Muscle of arm (tissue), 1 donor: ENCODE measurements at regions not wholly inside any gene's neighbourhood (a gene's known extent, or its start where the extent isn't known, plus 50 kb on each side); places are given as distances from the start of the nearest gene placed in this dataset.
"Not testable (repeated sequence)": the region's sequence is repeated elsewhere in the genome, so short reads cannot be mapped to it uniquely, and the experiment has no call there.

Experiments
- DNase-seq: peaks from one replicate; pipeline ENCODE4 v3.0.0-alpha.2; 2013

DNA sequence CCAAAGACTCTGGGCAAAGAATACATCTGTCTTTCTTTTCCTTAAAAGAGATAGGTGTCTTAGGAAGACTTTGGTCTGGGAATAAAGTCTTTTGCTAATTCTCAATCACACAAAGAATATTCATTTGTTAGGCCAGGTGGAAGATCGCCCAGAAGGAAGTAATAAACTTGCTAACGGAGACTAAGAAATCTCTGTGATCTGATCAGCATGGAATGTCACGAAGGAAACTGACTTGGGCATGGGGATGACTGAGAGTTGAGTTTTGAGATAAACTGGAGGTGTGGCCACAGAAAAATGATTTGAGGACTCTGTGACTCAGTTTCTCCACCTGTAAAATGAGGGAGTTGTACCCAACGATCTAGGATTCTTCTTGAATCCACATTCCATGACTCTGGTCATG, 161.1 kb upstream of the SVIL start:
- DNase-seq = no peak

DNA sequence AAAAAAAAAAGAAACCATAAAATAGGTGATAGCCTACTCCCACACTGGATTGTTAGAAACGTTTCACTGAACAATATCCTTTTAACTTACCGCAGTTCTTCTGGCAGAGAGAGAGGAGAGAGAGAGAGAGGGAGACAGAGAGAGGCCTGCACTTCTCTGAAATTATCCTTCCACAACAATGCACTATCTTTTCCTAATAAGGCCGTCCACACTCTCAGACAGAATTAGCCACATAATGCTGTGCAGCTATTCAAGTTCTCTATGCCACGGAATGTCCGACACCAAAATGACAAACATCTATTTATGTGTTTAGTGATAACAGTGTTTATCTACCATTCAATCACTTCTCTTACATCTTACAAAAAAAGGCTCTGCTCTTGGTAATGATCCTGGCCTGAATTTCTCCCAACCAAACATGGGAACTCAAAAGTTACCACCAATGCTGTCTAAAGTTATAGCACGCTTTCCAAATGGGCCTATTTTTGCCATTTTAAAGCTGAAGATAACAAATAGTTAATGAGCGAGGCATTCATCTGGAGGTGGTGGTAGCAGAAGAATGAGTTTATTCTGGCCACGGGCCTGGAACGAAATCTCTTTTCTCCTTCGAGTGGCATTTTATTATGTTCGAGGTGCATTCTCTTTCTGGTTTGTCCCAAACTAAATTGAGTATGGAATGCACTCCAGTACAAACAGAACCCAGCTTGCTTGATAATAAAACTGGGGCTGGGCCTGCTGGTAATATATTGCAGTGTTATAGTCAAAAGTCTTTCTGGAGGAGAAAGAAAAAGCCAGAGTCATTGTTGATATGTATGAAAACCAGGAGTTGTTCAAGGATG, 160.2 kb upstream of the SVIL start:
- DNase-seq = no peak

DNA sequence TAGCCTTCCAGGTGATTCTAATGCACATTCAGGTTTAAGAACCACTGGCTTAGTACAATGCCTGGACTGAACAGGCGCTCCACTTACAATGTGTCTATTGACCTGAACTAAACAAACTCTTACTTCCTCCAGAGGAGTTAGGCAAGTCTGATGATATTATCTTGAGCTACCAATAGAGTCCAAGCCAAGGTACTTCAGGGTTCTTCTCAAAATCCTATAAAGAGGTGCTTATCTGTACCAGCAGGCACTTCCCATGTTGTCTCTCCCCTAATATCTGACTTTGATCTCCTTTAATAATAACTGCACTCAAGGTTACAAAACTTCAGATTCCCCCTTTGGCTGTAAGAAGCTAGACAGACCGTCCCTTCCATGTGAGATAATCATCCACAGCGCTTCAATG, 157.0 kb upstream of the SVIL start:
- DNase-seq = no peak

DNA sequence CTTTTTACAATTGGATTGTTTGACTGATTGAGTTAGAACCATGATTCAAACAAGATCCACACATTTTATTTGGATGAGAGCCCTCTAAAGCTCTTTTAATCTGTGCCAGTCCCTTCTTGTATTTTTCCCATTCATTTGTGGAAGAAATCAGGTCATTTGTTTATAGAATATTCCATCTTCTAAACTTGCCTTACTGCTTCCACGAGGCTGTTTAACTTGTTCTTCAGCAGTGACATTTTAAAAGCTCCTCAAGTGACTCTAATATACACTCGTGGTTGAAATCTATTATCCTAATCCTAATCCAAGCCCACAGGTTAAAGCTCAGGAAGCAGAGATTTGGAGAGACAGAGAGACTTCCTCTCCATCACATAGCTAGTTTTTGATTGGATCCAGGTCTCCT, 155.4 kb upstream of the SVIL start:
- no peak for DNase-seq

DNA sequence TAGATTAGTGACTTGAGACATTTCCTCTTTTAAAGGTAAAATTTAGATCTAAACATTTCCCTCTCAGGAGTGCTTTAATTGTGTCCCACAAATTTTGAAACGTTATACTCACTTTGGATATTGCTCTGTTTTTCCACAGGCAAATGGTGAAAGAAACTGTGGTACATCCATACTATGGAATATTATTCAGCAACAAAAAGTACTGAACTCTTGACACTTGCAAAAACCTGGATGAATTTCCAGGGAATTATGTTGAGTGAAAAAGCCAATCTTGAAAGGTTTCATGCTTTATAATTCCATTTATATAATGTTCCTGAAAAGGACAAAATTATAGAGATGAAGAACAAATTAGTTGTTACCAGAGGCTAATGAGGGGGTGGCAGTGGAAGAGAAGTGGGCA, 153.3 kb upstream of the SVIL start:
- no peak for DNase-seq

DNA sequence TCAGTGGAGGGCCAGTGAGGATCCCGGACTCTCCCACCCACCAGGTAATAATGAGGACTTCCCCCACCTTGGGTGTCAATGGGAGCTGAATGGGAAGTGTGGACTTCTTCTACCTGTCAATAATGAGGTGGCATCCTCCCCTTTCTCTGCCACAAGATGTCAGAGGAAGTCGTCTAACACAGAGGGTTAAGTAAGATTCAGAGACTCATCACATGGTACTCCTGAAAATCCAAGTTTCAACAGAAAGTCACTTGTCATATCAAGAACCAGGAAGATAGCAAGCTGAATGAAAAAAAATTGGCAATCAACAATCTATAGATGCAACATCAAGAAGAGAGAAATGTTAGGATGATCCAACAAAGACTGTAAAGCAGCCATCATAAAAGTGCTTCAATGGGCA, 150.9 kb upstream of the SVIL start:
- DNase-seq = no peak

DNA sequence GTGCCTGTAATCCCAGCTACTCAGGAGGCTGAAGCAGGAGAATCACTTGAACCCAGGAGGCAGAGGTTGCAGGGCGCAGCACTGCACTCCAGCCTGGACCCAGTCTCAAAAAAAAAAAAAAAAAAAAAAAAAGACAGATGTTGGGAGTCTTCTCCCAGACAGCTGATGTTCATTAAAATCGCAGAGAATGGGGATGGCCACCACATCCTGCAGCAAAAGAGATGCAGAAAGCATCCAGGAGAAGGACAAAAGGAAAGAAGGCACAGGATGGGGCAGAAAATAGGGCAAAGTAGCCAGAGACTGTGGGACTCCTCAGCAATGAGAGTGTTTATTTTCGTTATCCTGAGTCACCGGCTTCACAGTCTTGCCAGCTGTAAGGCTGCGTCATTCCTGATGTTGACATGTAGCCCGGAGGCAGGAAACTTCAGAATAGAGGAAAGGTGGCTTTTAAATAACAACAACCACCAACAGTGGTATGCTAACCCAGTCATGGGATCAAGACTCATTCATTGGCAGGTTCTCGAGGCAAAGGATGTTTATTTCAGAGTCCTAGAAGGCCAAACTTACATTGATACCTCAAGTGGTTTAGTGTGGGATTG, 149.5 kb upstream of the SVIL start:
- DNase-seq = no peak

DNA sequence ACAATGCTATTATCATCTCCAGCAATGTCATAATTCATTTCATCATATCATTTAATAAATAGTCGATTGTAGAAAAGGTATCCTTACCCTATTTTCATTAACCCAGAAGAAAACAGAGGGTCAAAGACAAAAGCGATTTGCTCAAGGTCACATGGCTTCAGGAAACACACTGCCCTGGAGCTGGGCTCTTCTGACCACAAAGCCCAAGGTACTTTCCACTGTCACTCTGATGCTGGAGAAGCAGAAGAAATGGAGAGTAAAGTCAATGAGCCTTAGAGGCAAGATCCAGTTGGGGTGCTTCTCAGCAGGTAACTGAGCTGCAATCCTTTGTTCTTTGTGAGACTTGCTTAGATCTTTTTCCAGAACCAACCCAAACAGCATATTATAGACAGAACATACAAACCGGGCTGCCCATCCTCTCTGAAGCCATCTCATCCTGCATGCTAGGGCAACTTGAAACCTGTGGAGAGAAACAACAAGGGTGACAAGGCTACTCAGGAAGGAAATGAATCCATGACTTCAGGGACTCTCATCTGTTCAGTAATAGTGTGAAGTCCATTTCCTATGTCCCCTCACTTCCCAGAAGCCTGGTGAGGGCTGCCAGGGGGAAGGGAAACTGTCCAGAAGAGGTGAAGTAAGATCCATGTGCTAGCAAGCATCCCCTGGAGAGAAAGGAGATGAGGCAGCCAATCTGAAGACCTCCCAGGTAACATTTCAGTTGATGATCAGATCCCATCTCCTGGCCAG, 148.6 kb upstream of the SVIL start:
- no peak for DNase-seq

DNA sequence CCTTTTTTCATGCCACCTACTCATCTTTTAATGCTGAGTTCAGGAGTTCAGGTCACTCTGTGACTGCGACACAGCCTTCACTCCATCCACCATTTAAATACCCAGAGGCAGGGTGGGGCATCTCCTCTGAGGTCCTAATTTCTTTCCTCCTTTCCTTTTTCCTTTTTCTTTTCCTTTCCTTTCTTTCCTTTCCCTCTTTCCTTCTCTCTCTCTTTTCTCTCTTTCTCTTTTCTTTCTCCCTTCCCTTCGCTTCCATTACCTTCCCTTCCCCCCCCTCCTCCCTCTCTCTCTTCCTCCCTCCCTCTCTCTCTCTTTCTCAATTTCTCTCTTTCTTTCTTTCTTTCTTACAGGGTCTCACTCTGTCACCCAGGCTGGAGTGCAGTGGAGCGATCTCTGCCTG, 145.9 kb upstream of the SVIL start:
- no peak for DNase-seq

DNA sequence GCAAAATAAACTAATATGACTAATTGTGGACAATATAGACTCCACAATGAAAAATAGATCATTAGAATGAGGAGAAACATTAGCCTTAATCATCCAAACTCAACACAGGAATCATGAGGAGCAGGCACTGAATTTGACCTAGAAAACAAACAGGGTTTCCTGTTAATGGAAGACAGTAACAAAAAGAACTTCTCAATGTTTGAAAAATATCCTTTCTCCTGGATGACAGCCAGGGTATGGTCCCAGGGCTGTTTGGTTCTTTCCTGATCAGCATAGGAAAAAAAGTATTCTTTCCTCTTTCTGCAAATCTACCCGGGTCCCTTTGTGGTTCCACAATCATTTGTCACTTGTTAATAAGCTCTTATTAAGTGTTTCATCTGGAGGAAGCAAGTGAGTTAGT, 145.3 kb upstream of the SVIL start:
- DNase-seq = no peak

DNA sequence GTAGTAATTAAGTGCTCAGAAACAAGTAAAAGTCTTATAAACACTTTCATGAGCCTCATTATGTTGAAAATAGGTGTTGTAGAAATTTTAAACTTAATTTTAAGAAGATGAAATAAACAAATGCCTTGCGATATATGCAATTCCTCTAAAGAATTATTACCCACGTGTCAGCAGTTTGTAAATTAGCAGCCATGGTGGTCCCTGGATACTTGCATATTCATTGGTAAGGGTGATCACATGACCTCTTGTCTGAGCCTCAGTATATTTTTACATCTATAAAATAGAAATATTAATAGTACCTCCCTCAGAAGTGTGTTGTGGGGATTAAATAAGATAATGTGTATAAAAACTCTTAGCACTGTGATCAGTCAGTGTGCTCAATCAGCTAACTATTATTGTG, 141.5 kb upstream of the SVIL start:
- no peak for DNase-seq

DNA sequence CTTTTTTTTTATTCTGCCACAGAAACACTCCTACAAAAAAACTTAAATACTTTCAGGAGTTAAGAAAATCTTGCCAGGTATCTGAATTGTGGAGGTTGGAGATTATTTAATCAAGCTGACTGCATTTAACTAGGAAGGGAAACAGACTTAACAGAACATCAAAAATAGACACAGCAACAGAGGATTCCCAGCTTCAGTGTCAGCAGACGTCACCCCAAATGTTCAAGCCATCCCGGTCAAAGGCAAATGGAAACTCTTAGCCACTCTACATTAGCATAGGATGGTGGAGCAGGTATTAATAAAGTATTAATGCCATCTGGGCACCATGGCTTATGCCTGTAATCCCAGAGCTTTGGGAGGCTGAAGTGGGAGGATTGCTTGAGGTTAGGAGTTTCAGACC, 139.7 kb upstream of the SVIL start:
- DNase-seq = no peak

DNA sequence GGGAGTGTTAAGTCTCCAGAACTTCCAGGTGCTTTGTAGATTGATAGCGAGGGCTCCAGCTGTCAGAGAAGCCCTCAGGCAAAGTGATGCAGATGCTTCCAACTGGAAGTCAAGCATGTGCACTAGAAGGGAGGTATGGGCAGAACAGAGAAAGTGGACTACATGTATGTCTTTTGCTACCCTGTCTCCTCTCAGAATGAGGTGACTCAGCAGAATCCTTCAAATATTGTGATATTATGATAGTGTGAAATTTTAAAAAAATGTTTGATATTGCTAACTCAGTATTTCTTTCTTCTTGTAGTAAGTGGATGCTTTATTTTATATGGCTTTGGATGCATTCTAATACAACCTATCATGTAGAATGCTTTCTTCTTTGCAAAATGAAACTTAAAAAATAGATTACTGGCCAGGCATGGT, 138.9 kb upstream of the SVIL start:
- no peak for DNase-seq

DNA sequence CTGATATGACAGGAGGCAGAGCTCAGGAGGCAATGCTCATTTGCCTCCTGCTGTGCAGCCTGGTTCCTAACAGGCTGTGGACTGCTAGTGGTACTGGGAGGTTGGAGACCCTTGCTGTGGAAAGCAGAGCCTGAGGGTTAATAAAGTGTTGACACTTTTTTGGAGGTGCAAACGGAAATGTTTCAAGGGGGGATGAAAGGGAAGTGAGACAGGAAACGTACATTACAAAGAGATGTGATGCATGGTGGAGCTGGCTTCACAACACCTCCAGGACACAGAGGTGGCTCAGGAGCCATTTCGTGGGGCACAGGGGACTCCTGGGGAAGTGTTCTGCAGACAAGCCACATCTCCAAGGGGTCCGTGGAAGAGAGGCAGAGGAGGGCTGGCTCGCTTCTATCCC, 137.6 kb upstream of the SVIL start:
- no peak for DNase-seq

DNA sequence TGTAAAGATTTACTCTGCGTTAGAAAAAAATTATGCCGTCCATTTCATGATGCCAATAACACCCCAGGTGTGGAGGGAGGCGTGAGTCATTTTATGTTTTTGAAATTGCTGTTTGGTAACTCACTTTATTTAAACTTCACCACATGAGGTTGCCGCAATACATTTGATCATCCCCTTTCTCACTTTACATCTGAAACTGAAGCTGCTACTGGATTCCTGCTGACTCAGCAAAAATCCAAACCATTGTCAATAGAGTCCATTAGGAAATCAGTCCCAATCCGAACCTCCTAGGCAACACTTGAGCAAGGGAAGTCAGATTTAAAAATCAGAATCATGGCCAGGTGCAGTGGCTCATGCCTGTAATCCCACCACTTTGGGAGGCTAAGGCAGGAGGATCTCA, 136.6 kb upstream of the SVIL start:
- DNase-seq = no peak

DNA sequence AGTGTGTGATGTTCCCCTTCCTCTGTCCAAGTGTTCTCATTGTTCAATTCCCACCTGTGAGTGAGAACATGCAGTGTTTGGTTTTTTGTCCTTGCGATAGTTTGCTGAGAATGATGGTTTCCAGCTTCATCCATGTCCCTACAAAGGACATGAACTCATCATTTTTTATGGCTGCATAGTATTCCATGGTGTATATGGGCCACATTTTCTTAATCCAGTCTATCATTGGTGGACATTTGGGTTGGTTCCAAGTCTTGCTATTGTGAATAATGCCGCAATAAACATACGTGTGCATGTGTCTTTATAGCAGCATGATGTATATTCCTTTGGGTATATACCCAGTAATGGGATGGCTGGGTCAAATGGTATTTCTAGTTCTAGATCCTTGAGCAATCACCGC, 134.5 kb upstream of the SVIL start:
- DNase-seq = not testable (repeated sequence)

DNA sequence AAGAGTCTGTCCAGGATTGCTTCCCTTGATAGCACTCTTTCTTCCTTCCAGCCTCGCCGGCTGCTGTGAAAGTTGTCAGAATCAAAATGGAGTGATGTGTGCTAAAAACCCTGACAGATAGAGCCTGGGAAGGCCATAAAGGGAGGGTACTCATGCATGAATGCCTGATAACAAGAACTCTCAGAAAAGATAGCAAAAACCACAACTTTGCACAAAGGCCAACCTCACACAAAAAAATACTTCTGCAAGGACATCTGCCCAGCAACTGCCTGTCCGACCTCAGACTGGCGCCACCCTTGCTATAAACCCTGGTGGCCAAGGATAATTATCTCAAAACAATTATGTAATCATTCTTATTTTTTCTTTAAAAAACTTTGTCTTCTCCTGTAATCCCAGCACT, 133.2 kb upstream of the SVIL start:
- DNase-seq = no peak

DNA sequence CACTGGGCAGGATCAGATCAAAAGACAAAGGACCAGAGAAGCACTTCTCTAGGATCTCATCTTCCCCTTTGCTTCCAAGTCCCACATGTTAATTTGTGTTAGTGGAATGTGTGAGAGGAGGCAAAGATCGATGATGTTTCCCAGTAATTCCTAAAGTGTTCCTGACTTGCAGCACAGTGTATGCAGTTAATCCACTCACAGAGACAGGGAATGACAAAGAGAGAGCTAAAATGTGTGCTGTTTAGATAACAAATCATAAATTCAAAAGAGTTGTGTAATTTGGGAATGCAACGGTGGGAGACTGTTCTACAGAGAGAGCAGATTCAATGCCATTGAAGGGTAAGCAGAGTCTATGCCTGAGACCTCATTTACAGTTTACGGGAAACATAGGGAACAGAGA, 132.0 kb upstream of the SVIL start:
- no peak for DNase-seq

DNA sequence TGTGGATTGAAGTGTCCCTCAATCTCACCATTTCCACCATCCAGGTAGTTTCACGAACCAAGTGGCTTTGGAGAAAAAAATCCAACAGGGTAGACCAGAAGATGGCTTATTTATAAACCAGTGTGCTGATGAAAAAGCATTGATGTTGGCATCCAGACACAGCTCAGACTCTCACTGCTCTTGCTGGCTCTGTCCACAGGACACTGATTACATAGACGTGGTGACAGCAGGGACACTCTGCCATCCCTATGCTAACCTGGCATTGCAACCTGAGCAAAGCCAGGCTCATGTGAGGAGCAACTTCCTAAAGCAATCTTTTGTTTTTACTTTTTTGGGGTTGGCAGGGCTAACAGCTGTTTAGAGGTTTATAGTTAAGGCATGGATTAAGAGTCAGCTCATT, 130.6 kb upstream of the SVIL start:
- no peak for DNase-seq

DNA sequence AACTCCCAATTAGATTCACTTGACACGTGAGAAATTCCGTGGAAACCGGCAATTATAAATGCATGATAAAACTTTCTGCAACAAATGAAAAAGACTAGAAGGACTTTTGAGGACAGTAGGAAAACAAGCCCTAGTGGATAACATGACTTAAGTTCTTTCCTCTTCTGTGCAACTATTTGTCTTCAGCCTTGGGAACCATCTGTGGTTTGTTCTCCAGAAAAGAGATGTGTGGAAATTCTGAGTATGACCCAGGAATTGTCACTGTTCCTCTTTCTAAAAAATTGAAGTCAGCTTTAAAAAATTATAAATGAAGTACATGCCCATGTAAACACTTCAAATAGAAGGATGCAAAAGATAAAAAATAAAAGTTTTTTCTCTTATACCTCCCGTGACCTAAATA, 128.6 kb upstream of the SVIL start:
- DNase-seq = no peak

DNA sequence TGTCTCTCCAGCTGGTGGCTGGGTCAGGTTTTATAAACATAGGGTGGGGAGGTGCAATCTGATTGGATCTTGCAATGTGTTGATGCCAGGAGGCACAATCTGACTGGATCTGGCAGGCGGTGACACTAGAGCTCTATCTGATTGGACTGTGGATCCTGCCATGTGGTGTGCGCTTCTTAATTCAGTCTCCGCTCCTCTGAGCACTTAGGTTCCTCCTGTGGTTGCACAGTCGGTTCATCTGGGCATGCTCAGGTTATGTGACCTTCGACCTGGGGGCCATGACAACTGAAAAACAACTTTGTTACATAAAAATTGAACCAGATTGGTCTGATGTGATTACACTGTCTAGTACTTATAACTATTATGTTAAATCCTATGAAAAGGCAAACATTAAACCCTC, 127.1 kb upstream of the SVIL start:
- no peak for DNase-seq

DNA sequence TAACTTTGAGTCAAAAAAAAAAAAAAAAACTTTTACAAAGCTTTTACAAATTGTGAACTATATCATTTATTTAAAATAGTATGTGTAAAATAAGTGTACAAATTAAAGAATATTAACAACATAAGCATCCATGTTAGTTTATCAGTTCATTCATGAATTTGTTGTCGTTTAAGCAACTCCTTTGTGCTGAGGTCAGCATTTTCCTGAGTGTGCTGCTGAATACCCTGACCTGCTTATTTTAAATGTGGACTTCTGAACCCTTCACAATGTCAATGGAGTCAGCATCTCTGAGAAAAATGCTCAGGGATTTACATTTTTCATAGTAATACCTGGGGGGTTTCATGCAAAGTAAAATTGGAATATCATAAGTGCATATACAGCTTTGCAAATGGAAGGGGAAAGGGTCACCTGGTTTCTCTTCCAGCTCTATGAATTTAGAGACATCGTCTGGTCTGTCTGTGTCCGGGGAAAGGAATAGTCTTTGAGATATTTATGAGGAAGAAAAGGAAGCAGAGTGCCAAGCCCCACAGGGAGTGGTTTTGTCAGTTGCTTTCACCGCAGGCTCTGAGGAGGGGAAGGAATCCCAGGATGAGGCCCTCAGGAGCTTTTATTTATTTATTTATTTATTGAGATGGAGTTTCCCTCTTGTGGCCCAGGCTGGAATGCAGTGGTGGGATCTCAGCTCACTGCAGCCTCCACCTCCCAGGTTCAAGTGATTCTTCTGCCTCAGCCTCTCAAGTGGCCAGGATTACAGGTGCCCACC, 125.5 kb upstream of the SVIL start:
- DNase-seq = no peak
